Breast epithelium (tissue), 4 donors: ENCODE measurements at regions not wholly inside any gene's neighbourhood (a gene's known extent, or its start where the extent isn't known, plus 50 kb on each side); places are given as distances from the start of the nearest gene placed in this dataset.
"Not testable (repeated sequence)": the region's sequence is repeated elsewhere in the genome, so short reads cannot be mapped to it uniquely, and the experiment has no call there.

Source experiments
- DNase-seq, 2 donors: peaks; one replicate each; pipeline ENCODE4 v3.0.0-alpha.2; 2019; ENCODE audit warnings: low spot score in 2 of 2
- H3K27ac ChIP-seq, 2 donors: fragments of 200-600 bp; sonication (generic) in 1 of 2; one replicate each; pipeline ENCODE4 v1.5.1; 2016 to 2019; ENCODE audit warnings: mild to moderate bottlenecking in 1 of 2
- H3K27me3 ChIP-seq, 2 donors: fragments of 200-600 bp; sonication (generic) in 1 of 2; one replicate each; pipeline versions ENCODE4 v1.5.1 to v1.6.0; 2017 to 2019; ENCODE audit warnings: control low read depth in 1 of 2, mild to moderate bottlenecking in 1 of 2
- H3K36me3 ChIP-seq: fragments of 200-600 bp; one replicate; pipeline ENCODE4 v1.5.1; 2019
- H3K4me1 ChIP-seq, 2 donors: fragments of 200-600 bp; sonication (generic); one replicate each; pipeline ENCODE4 v1.5.1; 2016 to 2019; ENCODE audit warnings: control low read depth in 1 of 2
- H3K4me3 ChIP-seq, 3 donors: fragments of 200-600 bp; sonication (generic); 1 replicate in 2 of 3; 2 replicates in 1 of 3; pipeline ENCODE4 v1.5.1; 2016 to 2019; ENCODE audit warnings: mild to moderate bottlenecking in 3 of 3, moderate library complexity in 2 of 3
- H3K9me3 ChIP-seq, 2 donors: fragments of 200-600 bp; sonication (generic) in 1 of 2; one replicate each; pipeline ENCODE4 v1.5.1; 2016 to 2019; ENCODE audit warnings: control low read depth in 1 of 2
- CTCF ChIP-seq, 3 donors: fragments of 450-650 bp; IDR thresholded peaks; one replicate each; pipeline ENCODE4 v1.5.1; 2016 to 2017; ENCODE audit warnings: antibody characterized with exemption in 3 of 3, mild to moderate bottlenecking in 3 of 3, moderate library complexity in 3 of 3
- POLR2A ChIP-seq: fragments of 450-650 bp; IDR thresholded peaks from one replicate; pipeline ENCODE4 v1.6.1; 2016; ENCODE audit warnings: antibody characterized with exemption, mild to moderate bottlenecking, moderate library complexity
- POLR2AphosphoS5 ChIP-seq, 3 donors: sonication (generic); formaldehyde crosslinking; IDR thresholded peaks; one replicate each; pipeline ENCODE4 v1.6.1; 2017; ENCODE audit warnings: antibody characterized with exemption in 3 of 3
- intact Hi-C: fragments of 100-400 bp; cut with DNase I; formaldehyde crosslinking; loops from one replicate; pipeline ENCODE4 v1.15.1; 2023; ENCODE audit warnings: low total_unique reads

- peak in 1 of 2 donors; percentile 5 for DNase-seq
- no peaks in the 10 kb centered on the region for H3K27me3 ChIP-seq
- peaks cover 3% of the 10 kb centered on the region for H3K36me3 ChIP-seq
- no peaks in the 10 kb centered on the region for H3K4me1 ChIP-seq
- H3K9me3 ChIP-seq: no peaks in the 10 kb centered on the region
- intact Hi-C loops: no loop called here
- TF ChIP-seq POLR2AphosphoS5 (IDR thresholded peaks at IDR 0.05): no peak
- TF ChIP-seq POLR2A: no peak
- no peak for TF ChIP-seq CTCF (IDR thresholded peaks at IDR 0.05)
- no peak overlapping the region for H3K4me3 ChIP-seq
- no peak overlapping the region for H3K27ac ChIP-seq
Measured at GRCh38 chr10:78341953-78342614, 308.4 kb downstream of the RPS24 start.

DNA sequence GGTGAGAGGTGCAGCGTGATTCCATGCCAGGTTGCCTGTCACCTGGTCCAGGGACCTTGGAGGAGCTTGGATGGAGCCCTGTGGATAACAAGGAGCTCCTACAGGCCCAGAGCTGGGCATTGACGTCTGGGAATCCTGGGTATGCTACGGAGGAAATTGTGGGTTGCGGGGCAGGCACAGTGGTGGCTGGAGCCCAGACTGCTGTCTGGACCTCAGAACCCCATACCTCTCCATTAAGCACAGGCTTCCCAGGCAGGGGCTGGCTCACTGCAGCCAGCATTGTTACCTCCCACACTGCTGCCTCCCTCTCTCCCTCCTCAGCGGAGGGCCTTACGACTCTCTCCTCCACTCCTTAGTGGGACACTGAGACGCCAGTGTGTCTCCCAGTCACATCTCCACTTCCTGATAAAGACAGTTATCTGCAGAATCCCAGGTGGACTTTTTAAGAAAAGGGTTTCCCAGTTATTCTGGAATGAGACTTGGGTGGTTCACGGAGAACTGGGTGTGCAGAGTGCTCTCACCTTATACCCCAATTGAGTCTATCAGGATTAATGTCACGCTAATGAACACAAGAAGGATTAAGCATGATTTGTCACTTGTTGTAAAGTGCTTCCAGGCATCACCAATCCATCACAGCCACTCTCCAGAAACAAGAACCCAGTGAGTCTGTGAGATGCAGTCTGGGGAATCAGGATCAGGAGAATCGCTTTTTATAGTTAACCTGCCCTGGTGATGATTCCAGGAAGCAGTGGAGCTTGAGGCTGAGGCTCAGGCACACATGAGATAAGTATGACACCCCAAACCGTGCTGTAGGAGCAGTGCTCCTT lies 309.4 kb downstream of the RPS24 start:
- H3K4me3 ChIP-seq: no peak overlapping the region
- peaks cover 3% of the 10 kb centered on the region for H3K36me3 ChIP-seq
- TF ChIP-seq CTCF (IDR thresholded peaks at IDR 0.05) (no peak), POLR2AphosphoS5 (IDR thresholded peaks at IDR 0.05) (no peak), POLR2A (no peak)
- H3K9me3 ChIP-seq: no peaks in the 10 kb centered on the region
- H3K27ac ChIP-seq: no peak overlapping the region
- no peak for DNase-seq
- intact Hi-C loops: no loop called here
- no peaks in the 10 kb centered on the region for H3K4me1 ChIP-seq
- no peaks in the 10 kb centered on the region for H3K27me3 ChIP-seq

GRCh38 chr10:78344257-78344656 lies 310.6 kb downstream of the RPS24 start:
- intact Hi-C loops, DNase-seq, H3K36me3 ChIP-seq, H3K9me3 ChIP-seq, H3K27me3 ChIP-seq, H3K4me3 ChIP-seq, H3K27ac ChIP-seq, H3K4me1 ChIP-seq: not testable (repeated sequence)

GRCh38 chr10:78345515-78345914 lies 311.9 kb downstream of the RPS24 start:
- DNase-seq: peak in 1 of 2 donors; percentile 6
- intact Hi-C loops, H3K4me3 ChIP-seq, H3K4me1 ChIP-seq, H3K27ac ChIP-seq, H3K36me3 ChIP-seq, H3K27me3 ChIP-seq, H3K9me3 ChIP-seq: not testable (repeated sequence)

- Histone ChIP-seq H3K27ac (no peak overlapping the region), H3K27me3 (no peaks in the 10 kb centered on the region), H3K36me3 (peaks cover 3% of the 10 kb centered on the region), H3K4me3 (no peak overlapping the region), H3K4me1 (no peaks in the 10 kb centered on the region), H3K9me3 (no peaks in the 10 kb centered on the region)
- no peak for TF ChIP-seq CTCF (IDR thresholded peaks at IDR 0.05)
- no peak for TF ChIP-seq POLR2AphosphoS5 (IDR thresholded peaks at IDR 0.05)
- TF ChIP-seq POLR2A: no peak
- peak in 1 of 2 donors; percentile 9 for DNase-seq
- intact Hi-C loops: no loop called here
Measured at GRCh38 chr10:78346721-78347120, 313.1 kb downstream of the RPS24 start.

GRCh38 chr10:78348411-78349164 lies 314.9 kb downstream of the RPS24 start:
- Histone ChIP-seq H3K27ac (no peak overlapping the region), H3K27me3 (no peaks in the 10 kb centered on the region), H3K9me3 (no peaks in the 10 kb centered on the region), H3K4me1 (no peaks in the 10 kb centered on the region), H3K4me3 (no peak overlapping the region), H3K36me3 (peaks cover 3% of the 10 kb centered on the region)
- no peak for DNase-seq
- intact Hi-C loops: no loop called here
- TF ChIP-seq CTCF (IDR thresholded peaks at IDR 0.05): no peak
- TF ChIP-seq POLR2AphosphoS5 (IDR thresholded peaks at IDR 0.05): no peak
- TF ChIP-seq POLR2A: no peak
